H1 (cell line): ENCODE measurements at regions not wholly inside any gene's neighbourhood (a gene's known extent, or its start where the extent isn't known, plus 50 kb on each side); places are given as distances from the start of the nearest gene placed in this dataset.

Source experiments
- CTCF ChIA-PET: fragments of 300-600 bp; sonication (Branson Sonifier 250); formaldehyde crosslinking; loops from one replicate; lab custom pipeline; 2021; ENCODE audit not compliant: partially characterized antibody; lab: Charles Lee
- POLR2A ChIA-PET: fragments of 300-600 bp; sonication (Branson Sonifier 250); formaldehyde crosslinking; loops from one replicate; lab custom pipeline; 2021; ENCODE audit warnings: inconsistent platforms; ENCODE audit not compliant: partially characterized antibody; lab: Charles Lee
- DNase-seq, 2 experiments: peaks; one replicate each; pipeline versions ENCODE4 v3.0.0 to v3.0.0-alpha.2; 2010 to 2022; ENCODE audit warnings: low spot score in 2 of 2, low read depth in 1 of 2, mixed read lengths in 1 of 2
- FAIRE-seq: peaks from 2 replicates; lab custom pipeline; 2011; peaks lifted over from hg19 to GRCh38; lab: Jason Lieb, UNC
- H2AFZ ChIP-seq: 2 replicates; pipeline ENCODE4 v1.8.1; 2012; ENCODE audit warnings: low read length, inconsistent platforms
- H2AK5ac ChIP-seq: 2 replicates; pipeline ENCODE4 v1.6.1; 2013; ENCODE audit warnings: low read depth, low read length
- H2BK120ac ChIP-seq: replicated peaks from 2 replicates; pipeline ENCODE3; 2013; ENCODE audit warnings: low read depth, low read length, inconsistent platforms
- H2BK12ac ChIP-seq: 2 replicates; pipeline ENCODE4 v1.6.1; 2013; ENCODE audit warnings: low read depth, low read length
- H2BK15ac ChIP-seq: 2 replicates; pipeline ENCODE4 v1.6.1; 2013; ENCODE audit warnings: low read length
- H2BK20ac ChIP-seq: 2 replicates; pipeline ENCODE4 v1.6.1; 2013; ENCODE audit warnings: low read length
- H2BK5ac ChIP-seq: 2 replicates; pipeline ENCODE4 v1.6.1; 2013; ENCODE audit warnings: low read depth, low read length
- H3K14ac ChIP-seq: 2 replicates; pipeline ENCODE4 v1.6.1; 2013; ENCODE audit warnings: inconsistent platforms; ENCODE audit not compliant: insufficient read length
- H3K18ac ChIP-seq: 2 replicates; pipeline ENCODE4 v1.6.1; 2013; ENCODE audit warnings: low read length; ENCODE audit errors: extremely low read depth
- H3K23ac ChIP-seq: 2 replicates; pipeline ENCODE4 v1.6.1; 2013; ENCODE audit warnings: inconsistent platforms; ENCODE audit not compliant: insufficient read length
- H3K23me2 ChIP-seq: 2 replicates; pipeline ENCODE4 v1.6.1; 2013; ENCODE audit warnings: low read depth, low read length
- H3K27ac ChIP-seq: 2 replicates; pipeline ENCODE4 v1.6.1; 2011; ENCODE audit warnings: low read depth, low read length, inconsistent platforms
- H3K27me3 ChIP-seq, 4 experiments: replicated peaks in 1 of 4; 1 replicate in 1 of 4; 2 replicates in 3 of 4; pipeline versions ENCODE4 v1.6.1 to v1.8.1; 2011 to 2013; ENCODE audit warnings: low read length in 3 of 4, mild to moderate bottlenecking in 3 of 4, inconsistent platforms in 2 of 4, mixed read lengths in 2 of 4, moderate library complexity in 1 of 4; ENCODE audit not compliant: control insufficient read depth in 3 of 4, insufficient read depth in 3 of 4; ENCODE audit errors: extremely low read depth in 1 of 4
- H3K36me3 ChIP-seq, 4 experiments: 2 replicates each; pipeline versions ENCODE4 v1.6.1 to v1.8.1; 2011 to 2013; ENCODE audit warnings: mild to moderate bottlenecking in 4 of 4, low read length in 3 of 4, moderate library complexity in 2 of 4, control low read depth in 1 of 4, inconsistent platforms in 1 of 4; ENCODE audit not compliant: insufficient read depth in 4 of 4, control insufficient read depth in 2 of 4
- H3K4ac ChIP-seq: replicated peaks from 2 replicates; pipeline ENCODE3; 2013; ENCODE audit warnings: low read length, low read depth, mixed read lengths, inconsistent platforms; ENCODE audit not compliant: insufficient read length
- H3K4me1 ChIP-seq, 4 experiments: replicated peaks in 1 of 4; 1 replicate in 1 of 4; 2 replicates in 3 of 4; pipeline versions ENCODE4 v1.6.1 to v1.8.1; 2011 to 2013; ENCODE audit warnings: low read length in 3 of 4, inconsistent platforms in 2 of 4, mixed read lengths in 1 of 4; ENCODE audit not compliant: insufficient read depth in 4 of 4, control insufficient read depth in 3 of 4
- H3K4me2 ChIP-seq, 2 experiments: 2 replicates each; pipeline versions ENCODE4 v1.6.1 to v1.8.1; 2011 to 2013; ENCODE audit warnings: low read depth in 2 of 2, low read length in 2 of 2, control low read depth in 1 of 2, inconsistent platforms in 1 of 2, mild to moderate bottlenecking in 1 of 2; ENCODE audit not compliant: insufficient read depth in 1 of 2
- H3K4me3 ChIP-seq, 4 experiments: fragments of 200-600, 300-600 bp in 1 of 4; sonication (generic), shearing (Covaris generic), sonication (Bioruptor Twin) in 1 of 4; 2 replicates each; pipeline versions ENCODE4 v1.5.1 to v1.8.1; 2011 to 2016; ENCODE audit warnings: low read length in 4 of 4, low read depth in 3 of 4, control low read depth in 2 of 4, inconsistent platforms in 2 of 4, mild to moderate bottlenecking in 2 of 4, mixed read lengths in 1 of 4, moderate library complexity in 1 of 4; ENCODE audit not compliant: insufficient read depth in 2 of 4; ENCODE audit errors: extremely low read depth in 1 of 4
- H3K56ac ChIP-seq: replicated peaks from 2 replicates; pipeline ENCODE3; 2013; ENCODE audit warnings: low read depth, mild to moderate bottlenecking, mixed read lengths, low read length, inconsistent platforms; ENCODE audit not compliant: insufficient read length
- H3K79me1 ChIP-seq: 2 replicates; pipeline ENCODE4 v1.6.1; 2013; ENCODE audit warnings: low read depth, low read length, control low read depth
- H3K79me2 ChIP-seq, 2 experiments: 2 replicates each; pipeline versions ENCODE4 v1.6.1 to v1.8.1; 2012 to 2013; ENCODE audit warnings: low read length in 2 of 2, mild to moderate bottlenecking in 2 of 2, inconsistent platforms in 1 of 2; ENCODE audit not compliant: insufficient read depth in 2 of 2, control insufficient read depth in 1 of 2
- H3K9ac ChIP-seq, 4 experiments: replicated peaks in 1 of 4; 1 replicate in 1 of 4; 2 replicates in 3 of 4; pipeline versions ENCODE4 v1.6.1 to v1.8.1; 2011 to 2013; ENCODE audit warnings: low read depth in 3 of 4, low read length in 3 of 4, control low read depth in 2 of 4, mild to moderate bottlenecking in 2 of 4, moderate library complexity in 2 of 4, inconsistent platforms in 1 of 4; ENCODE audit errors: extremely low read depth in 1 of 4
- H3K9me3 ChIP-seq, 2 experiments: 2 replicates each; pipeline versions ENCODE4 v1.6.1 to v1.8.1; 2012 to 2013; ENCODE audit warnings: mild to moderate bottlenecking in 2 of 2, moderate library complexity in 2 of 2, control low read depth in 1 of 2, inconsistent platforms in 1 of 2, low read depth in 1 of 2, low read length in 1 of 2, mixed read lengths in 1 of 2; ENCODE audit not compliant: insufficient read depth in 2 of 2
- H4K20me1 ChIP-seq, 2 experiments: replicated peaks in 1 of 2; 2 replicates each; pipeline versions ENCODE3 to v1.8.1; 2011 to 2013; ENCODE audit warnings: inconsistent platforms in 2 of 2, low read length in 2 of 2, mild to moderate bottlenecking in 1 of 2; ENCODE audit not compliant: insufficient read depth in 2 of 2, control insufficient read depth in 1 of 2
- H4K5ac ChIP-seq: 2 replicates; pipeline ENCODE4 v1.6.1; 2013; ENCODE audit warnings: low read length, low read depth, mixed read lengths, inconsistent platforms; ENCODE audit not compliant: insufficient read length
- H4K8ac ChIP-seq: 2 replicates; pipeline ENCODE4 v1.8.0; 2013; ENCODE audit warnings: mild to moderate bottlenecking, moderate library complexity, low read length, inconsistent platforms; ENCODE audit not compliant: insufficient read depth; ENCODE audit errors: extremely low read depth
- H4K91ac ChIP-seq: replicated peaks from 2 replicates; pipeline ENCODE3; 2013; ENCODE audit warnings: low read length, mixed read lengths, inconsistent platforms; ENCODE audit not compliant: insufficient read length
- ATF3 ChIP-seq: IDR thresholded peaks from 2 replicates; pipeline ENCODE4 v1.6.1; 2011; ENCODE audit warnings: low read depth, mild to moderate bottlenecking, low read length; ENCODE audit not compliant: insufficient read depth
- BCL11A ChIP-seq, 2 experiments: IDR thresholded peaks; one replicate each; pipeline ENCODE4 v1.6.1; 2011; ENCODE audit warnings: low read depth in 2 of 2, low read length in 2 of 2, mild to moderate bottlenecking in 2 of 2
- HDAC2 ChIP-seq, 2 experiments: fragments of 300-600 bp in 1 of 2; sonication (generic) in 1 of 2; IDR thresholded peaks; 2 replicates each; pipeline ENCODE4 v1.6.1; 2011 to 2012; ENCODE audit warnings: low read depth in 2 of 2, low read length in 2 of 2, mild to moderate bottlenecking in 2 of 2, moderate library complexity in 2 of 2, borderline replicate concordance in 1 of 2, inconsistent platforms in 1 of 2
- RXRA ChIP-seq: IDR thresholded peaks from 2 replicates; pipeline ENCODE4 v1.6.1; 2011; ENCODE audit warnings: low read depth, mild to moderate bottlenecking, low read length, moderate library complexity; ENCODE audit not compliant: insufficient read depth
- WGBS, 2 experiments: shearing (Covaris generic) in 1 of 2; methylation state at CpG; one replicate each; pipeline versions ENCODE4 v1.1.6 to v1.1.7; 2013 to 2015; ENCODE audit warnings: low lambda C conversion rate in 2 of 2, mixed read lengths in 2 of 2, inconsistent platforms in 1 of 2, low coverage in 1 of 2, missing lambda C conversion rate in 1 of 2; ENCODE audit not compliant: insufficient replicate concordance in 2 of 2, insufficient coverage in 1 of 2, insufficient read length in 1 of 2; ENCODE audit errors: extremely low coverage in 1 of 2, missing lambda C conversion rate in 1 of 2; 5-methylcytosine and 5-hydroxymethylcytosine counted together

DNA sequence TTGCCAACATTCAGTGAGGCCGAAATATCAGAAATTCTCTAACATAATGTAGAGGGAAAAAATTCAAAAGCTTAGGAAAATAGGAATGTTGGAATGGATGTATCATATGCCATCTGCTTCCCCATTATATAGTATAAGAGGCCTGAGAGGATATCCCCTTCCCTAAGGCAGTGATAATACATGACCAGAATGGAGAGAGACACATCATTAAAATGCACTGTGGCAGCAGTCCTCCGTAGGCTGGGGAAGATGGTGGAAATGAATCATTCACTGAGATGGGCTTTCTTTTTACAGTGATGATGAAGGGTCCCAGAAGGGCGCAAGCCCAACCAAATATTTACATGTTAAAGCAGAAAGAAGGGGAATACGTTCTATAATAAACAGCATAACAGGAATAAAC, 799.1 kb upstream of the SPRY2 start:
- no peak for FAIRE-seq
- TF ChIP-seq BCL11A (IDR thresholded peaks at IDR 0.05; ENCODE audit: low read depth in 2 of 2, low read length in 2 of 2) (no peak), HDAC2 (IDR thresholded peaks at IDR 0.05; ENCODE audit: borderline replicate concordance in 1 of 2, low read depth in 2 of 2, low read length in 2 of 2) (no peak), RXRA (no peak), ATF3 (no peak)

More for the DNA sequence above, 799.1 kb upstream of the SPRY2 start:
- no peak overlapping the region for H2BK12ac ChIP-seq
- H3K4ac ChIP-seq, result no peak overlapping the region
- ChIA-PET POLR2A (no interaction called here), CTCF (interaction anchor here (1.2 kb wide), 1 partner anchor 31 kb away, joined by 4 read pairs; no protein-coding TSS in a partner anchor)
- no peak for DNase-seq
- no peak overlapping the region for H2AFZ ChIP-seq
- 63% methylated on average over 4 of the region's 4 CpGs; no CpG with 5 or more reads in 1 of the 2 experiments for WGBS, 2 experiments
- no peak overlapping the region for H2BK120ac ChIP-seq
- H3K4me3 ChIP-seq, result no peak overlapping the region
- H3K79me1 ChIP-seq, result no peaks in the 10 kb centered on the region
- H4K91ac ChIP-seq, result no peak overlapping the region
- H4K20me1 ChIP-seq, result no peaks in the 10 kb centered on the region
- H3K23ac ChIP-seq, result no peak overlapping the region
- H3K23me2 ChIP-seq, result no peaks in the 10 kb centered on the region
- no peak overlapping the region for H4K8ac ChIP-seq
- no peaks in the 10 kb centered on the region for H3K27me3 ChIP-seq
- no peaks in the 10 kb centered on the region for H3K36me3 ChIP-seq
- H2BK20ac ChIP-seq, result no peak overlapping the region; the same call in 1 of the 2 replicates
- no peak overlapping the region for H3K18ac ChIP-seq
- no peak overlapping the region for H4K5ac ChIP-seq
- H3K9ac ChIP-seq, result no peak overlapping the region
- peak overlapping the region; percentile 10 to 32; a peak in 2 of 4 replicates for H3K4me2 ChIP-seq
- H3K14ac ChIP-seq, result no peak overlapping the region
- no peak overlapping the region for H3K56ac ChIP-seq
- H3K27ac ChIP-seq, result no peak overlapping the region
- no peaks in the 10 kb centered on the region for H3K9me3 ChIP-seq
- no peak overlapping the region for H2BK15ac ChIP-seq
- H3K4me1 ChIP-seq, result peaks cover 0 to 15% (median 4%) of the 10 kb centered on the region in 4 experiments; a peak in 4 of 7 replicates
- no peaks in the 10 kb centered on the region for H3K79me2 ChIP-seq
- peak overlapping the region; percentile 29; the same call in 1 of the 2 replicates for H2BK5ac ChIP-seq
- no peak overlapping the region for H2AK5ac ChIP-seq
